ENCODE measurements at regions not wholly inside any gene's neighbourhood (a gene's known extent, or its start where the extent isn't known, plus 50 kb on each side); places are given as distances from the start of the nearest gene placed in this dataset.
"Not testable (repeated sequence)": the region's sequence is repeated elsewhere in the genome, so short reads cannot be mapped to it uniquely, and the experiment has no call there.

DNA sequence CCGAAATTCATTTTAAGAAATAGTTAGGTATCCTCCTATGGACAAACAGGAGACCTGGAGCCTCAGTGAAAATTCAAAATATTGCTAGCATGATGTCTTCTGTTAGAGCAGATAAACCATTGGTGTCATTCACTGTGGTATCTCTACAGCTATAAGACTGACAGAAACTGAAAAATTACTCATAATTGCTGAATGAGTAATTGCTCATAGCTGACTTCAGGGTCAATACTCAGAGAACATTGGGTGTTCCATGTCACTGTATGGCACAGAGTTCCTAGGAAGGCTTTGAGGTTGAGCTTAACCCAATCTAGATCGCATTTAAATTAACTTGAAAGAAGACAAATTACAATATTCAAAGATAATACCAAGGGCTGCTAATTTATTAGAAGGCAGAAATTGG lies 109.0 kb downstream of the HSFY2 start:
- CTCF ChIA-PET: no interaction called here
- no peak for DNase-seq (ENCODE audit: low read depth, low spot score)
- POLR2A ChIA-PET: no interaction called here
- TF ChIP-seq, protein P1, sequence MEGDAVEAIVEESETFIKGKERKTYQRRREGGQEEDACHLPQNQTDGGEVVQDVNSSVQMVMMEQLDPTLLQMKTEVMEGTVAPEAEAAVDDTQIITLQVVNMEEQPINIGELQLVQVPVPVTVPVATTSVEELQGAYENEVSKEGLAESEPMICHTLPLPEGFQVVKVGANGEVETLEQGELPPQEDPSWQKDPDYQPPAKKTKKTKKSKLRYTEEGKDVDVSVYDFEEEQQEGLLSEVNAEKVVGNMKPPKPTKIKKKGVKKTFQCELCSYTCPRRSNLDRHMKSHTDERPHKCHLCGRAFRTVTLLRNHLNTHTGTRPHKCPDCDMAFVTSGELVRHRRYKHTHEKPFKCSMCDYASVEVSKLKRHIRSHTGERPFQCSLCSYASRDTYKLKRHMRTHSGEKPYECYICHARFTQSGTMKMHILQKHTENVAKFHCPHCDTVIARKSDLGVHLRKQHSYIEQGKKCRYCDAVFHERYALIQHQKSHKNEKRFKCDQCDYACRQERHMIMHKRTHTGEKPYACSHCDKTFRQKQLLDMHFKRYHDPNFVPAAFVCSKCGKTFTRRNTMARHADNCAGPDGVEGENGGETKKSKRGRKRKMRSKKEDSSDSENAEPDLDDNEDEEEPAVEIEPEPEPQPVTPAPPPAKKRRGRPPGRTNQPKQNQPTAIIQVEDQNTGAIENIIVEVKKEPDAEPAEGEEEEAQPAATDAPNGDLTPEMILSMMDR (IDR thresholded peaks at IDR 0.05; ENCODE audit: low read depth, low read length): no peak
- Histone ChIP-seq H3K27ac (ENCODE audit: low read depth, low read length) (no peak overlapping the region), H3K27me3 (ENCODE audit: control insufficient read depth, insufficient read depth, low read length) (no peaks in the 10 kb centered on the region), H3K4me3 (ENCODE audit: low read depth, low read length) (no peak overlapping the region), H3K9me3 (ENCODE audit: control insufficient read depth, insufficient read depth, low read length) (no peaks in the 10 kb centered on the region)

DNA sequence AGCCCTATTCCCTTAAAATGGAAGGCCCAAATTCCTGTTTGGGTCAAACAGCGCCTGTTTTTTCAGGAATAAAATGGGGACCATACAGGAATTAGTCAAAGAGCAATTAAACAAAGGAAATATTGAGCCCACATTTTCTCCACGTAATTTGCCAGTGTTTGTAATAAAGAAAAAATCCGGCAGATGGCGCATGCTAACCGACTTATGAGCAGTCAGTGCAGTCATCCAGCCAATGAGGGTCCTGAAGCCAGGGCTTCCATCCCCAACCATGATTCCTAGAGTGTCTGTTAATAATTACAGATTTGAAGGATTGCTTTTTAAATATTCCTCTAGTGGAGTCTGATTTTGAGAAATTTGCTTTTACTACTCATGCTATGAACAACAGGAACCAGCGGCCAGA lies 103.7 kb downstream of the HSFY2 start:
- ChIA-PET POLR2A (no interaction called here), CTCF (no interaction called here)
- TF ChIP-seq, protein P1 (IDR thresholded peaks at IDR 0.05; ENCODE audit: low read depth, low read length): peak; percentile 42
- H3K27me3 ChIP-seq (ENCODE audit: control insufficient read depth, insufficient read depth, low read length): no peaks in the 10 kb centered on the region
- no peak overlapping the region for H3K27ac ChIP-seq (ENCODE audit: low read depth, low read length)
- H3K4me3 ChIP-seq (ENCODE audit: low read depth, low read length): no peak overlapping the region
- DNase-seq (ENCODE audit: low read depth, low spot score): no peak
- H3K9me3 ChIP-seq (ENCODE audit: control insufficient read depth, insufficient read depth, low read length): no peaks in the 10 kb centered on the region

DNA sequence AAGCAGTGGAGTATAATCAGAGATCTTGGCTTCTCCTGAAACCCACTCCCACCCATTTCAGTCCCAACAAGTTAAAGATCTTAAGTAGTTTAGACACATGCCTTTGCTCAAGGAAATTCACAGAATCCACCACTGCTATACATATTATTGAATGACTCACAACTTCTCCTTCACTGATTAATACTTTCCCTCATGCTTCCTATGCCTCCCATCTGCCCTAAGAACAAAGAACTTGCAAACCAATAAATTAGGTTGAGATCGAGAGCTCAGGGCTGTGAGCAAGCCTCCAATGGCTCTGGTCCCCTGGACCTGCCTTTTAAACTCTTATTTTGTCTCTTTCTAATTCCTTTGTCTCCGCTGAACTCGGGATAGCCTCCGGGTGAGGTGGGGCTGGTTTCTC lies 101.6 kb downstream of the HSFY2 start:
- CTCF ChIA-PET: no interaction called here
- DNase-seq (ENCODE audit: low read depth, low spot score): no peak
- no peaks in the 10 kb centered on the region for H3K9me3 ChIP-seq (ENCODE audit: control insufficient read depth, insufficient read depth, low read length)
- H3K27ac ChIP-seq (ENCODE audit: low read depth, low read length): no peak overlapping the region
- POLR2A ChIA-PET: no interaction called here
- no peak overlapping the region for H3K4me3 ChIP-seq (ENCODE audit: low read depth, low read length)
- H3K27me3 ChIP-seq (ENCODE audit: control insufficient read depth, insufficient read depth, low read length): no peaks in the 10 kb centered on the region
- TF ChIP-seq, protein P1 (IDR thresholded peaks at IDR 0.05; ENCODE audit: low read depth, low read length): no peak

DNA sequence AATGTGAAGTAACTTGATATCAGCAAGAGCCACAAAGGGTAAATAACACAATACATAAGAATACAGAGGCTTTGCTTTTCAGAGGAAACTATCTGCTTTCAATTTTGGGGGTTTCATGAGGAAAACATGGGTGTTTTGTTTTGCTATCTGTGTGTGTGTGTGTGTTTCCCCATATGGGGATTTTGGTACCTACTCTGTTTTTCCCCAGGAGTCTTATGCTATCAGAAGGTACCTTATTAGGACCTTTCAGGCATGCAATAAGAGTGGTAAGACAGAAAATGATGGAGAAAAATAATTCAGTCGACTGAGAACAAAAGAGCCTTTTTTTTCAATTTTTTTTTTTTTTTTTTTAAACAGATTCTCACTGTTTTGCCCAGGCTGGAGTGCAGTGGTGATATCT lies 87.5 kb downstream of the HSFY2 start:
- H3K27ac ChIP-seq (ENCODE audit: low read depth, low read length); H3K9me3 ChIP-seq (ENCODE audit: control insufficient read depth, insufficient read depth, low read length); H3K4me3 ChIP-seq (ENCODE audit: low read depth, low read length); CTCF ChIA-PET; POLR2A ChIA-PET; DNase-seq (ENCODE audit: low read depth, low spot score); H3K27me3 ChIP-seq (ENCODE audit: control insufficient read depth, insufficient read depth, low read length): not testable (repeated sequence)

DNA sequence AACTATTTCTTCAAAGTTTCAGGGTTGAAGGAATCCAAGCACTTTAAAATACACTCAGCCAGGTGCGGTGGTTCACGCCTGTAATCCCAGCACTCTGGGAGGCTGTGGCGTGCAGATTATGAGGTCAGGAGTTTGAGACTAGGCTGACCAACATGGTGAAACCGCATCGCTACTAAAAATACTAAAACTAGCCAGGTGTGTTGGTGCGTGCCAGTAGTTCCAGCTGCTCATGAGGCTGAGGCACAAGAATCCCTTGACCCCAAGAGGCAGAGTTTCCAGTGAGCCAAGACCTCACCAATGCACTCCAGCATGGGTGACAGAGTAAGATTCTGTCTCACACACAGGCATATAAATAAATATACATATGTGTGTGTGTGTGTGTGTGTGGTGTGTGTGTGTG lies 85.2 kb downstream of the HSFY2 start:
- H3K27ac ChIP-seq (ENCODE audit: low read depth, low read length); DNase-seq (ENCODE audit: low read depth, low spot score); POLR2A ChIA-PET; H3K27me3 ChIP-seq (ENCODE audit: control insufficient read depth, insufficient read depth, low read length); H3K4me3 ChIP-seq (ENCODE audit: low read depth, low read length); H3K9me3 ChIP-seq (ENCODE audit: control insufficient read depth, insufficient read depth, low read length); CTCF ChIA-PET: not testable (repeated sequence)

DNA sequence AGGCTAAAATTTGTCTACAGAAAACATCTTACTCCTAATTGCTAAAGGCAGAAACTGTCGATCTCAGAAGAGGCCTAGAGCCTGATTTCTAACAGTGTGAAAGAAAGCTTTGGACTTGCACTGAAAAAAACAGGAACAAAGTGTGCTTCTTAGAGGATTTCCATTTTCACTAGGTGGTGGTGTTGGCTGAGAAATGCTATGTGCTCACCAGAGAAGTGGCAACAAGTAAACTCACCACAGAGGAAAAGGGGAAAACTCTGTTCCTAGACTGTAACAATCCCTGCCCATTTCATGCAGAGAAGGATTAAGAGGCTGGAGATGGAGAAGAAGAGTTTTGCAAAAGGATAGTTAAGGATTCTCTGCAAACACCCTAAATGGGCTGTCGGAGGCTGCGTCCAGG lies 84.1 kb downstream of the HSFY2 start:
- H3K4me3 ChIP-seq (ENCODE audit: low read depth, low read length); CTCF ChIA-PET; H3K27ac ChIP-seq (ENCODE audit: low read depth, low read length); H3K27me3 ChIP-seq (ENCODE audit: control insufficient read depth, insufficient read depth, low read length); POLR2A ChIA-PET; H3K9me3 ChIP-seq (ENCODE audit: control insufficient read depth, insufficient read depth, low read length); DNase-seq (ENCODE audit: low read depth, low spot score): not testable (repeated sequence)

DNA sequence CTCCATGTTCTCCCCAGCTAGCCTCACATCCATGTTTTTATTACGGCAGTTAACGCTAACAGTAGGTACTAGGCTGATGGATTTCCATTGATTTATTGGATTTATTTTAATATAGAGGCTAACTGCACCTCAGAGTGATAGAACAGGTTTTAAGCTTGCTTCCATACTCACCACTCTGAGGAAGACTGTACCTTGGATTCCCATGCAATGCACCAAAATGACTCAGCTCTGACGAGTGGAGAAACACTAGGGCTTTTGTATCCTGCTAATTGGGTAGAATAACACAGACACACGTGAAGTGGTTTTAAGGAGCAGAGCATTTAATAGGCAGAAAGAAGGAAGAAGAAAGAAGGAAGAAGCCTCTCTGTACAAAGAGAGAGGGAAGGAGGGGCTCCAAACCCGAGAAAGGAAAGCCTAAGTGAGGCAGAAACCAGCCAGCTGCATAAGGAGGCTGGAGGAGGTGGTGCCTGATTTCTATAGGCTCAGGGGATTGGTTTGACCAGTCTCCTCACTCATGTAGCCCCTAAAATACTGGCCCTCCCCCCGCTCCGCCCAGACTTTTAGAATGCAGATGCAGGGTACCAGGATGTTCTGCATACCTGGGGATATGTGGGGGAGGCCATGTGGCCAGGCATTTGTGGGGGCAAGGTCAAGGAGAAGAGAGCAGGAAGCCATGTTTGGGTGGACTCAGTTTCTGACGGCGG lies 83.5 kb downstream of the HSFY2 start:
- DNase-seq (ENCODE audit: low read depth, low spot score); H3K9me3 ChIP-seq (ENCODE audit: control insufficient read depth, insufficient read depth, low read length); H3K4me3 ChIP-seq (ENCODE audit: low read depth, low read length); H3K27me3 ChIP-seq (ENCODE audit: control insufficient read depth, insufficient read depth, low read length); POLR2A ChIA-PET; H3K27ac ChIP-seq (ENCODE audit: low read depth, low read length); CTCF ChIA-PET: not testable (repeated sequence)

DNA sequence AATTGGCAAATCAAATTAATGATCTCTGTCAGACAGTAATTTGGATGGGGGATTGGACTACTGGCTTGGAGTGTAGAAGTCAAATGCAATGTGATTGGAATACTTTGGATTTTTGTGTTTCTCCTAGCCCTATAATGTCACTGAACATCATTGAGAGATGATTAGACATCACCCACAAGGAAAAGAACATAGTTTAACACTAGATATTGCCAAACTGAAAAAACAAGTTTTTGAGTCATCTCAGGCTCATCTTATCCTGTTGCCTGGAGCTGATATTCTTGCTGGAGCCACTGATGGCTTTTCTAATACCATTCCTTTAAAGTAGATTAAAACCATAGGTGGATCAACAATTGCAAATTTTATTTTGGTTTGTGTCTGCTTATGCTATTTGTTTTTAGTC lies 76.7 kb downstream of the HSFY2 start:
- H3K27ac ChIP-seq (ENCODE audit: low read depth, low read length); H3K9me3 ChIP-seq (ENCODE audit: control insufficient read depth, insufficient read depth, low read length); CTCF ChIA-PET; DNase-seq (ENCODE audit: low read depth, low spot score); POLR2A ChIA-PET; H3K27me3 ChIP-seq (ENCODE audit: control insufficient read depth, insufficient read depth, low read length); H3K4me3 ChIP-seq (ENCODE audit: low read depth, low read length): not testable (repeated sequence)

DNA sequence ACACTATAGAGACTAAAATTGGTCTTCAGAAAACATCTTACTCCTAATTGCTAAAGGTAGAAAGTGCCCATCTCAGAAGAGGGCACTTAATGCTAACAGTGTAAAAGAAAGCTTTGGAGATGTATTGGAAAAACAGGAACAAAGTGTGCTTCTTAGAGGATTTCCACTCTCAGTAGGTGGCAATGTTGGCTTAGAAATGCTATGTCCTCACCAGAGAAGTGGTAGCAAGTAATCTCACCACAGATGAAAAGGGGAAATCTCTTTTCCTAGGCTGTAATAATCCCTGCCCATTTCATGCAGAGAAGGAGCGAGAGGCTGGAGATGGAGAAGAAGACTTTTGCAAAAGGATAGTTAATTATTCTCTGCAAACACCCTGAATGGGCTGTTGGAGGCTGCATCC lies 69.3 kb downstream of the HSFY2 start:
- H3K9me3 ChIP-seq (ENCODE audit: control insufficient read depth, insufficient read depth, low read length); CTCF ChIA-PET; H3K4me3 ChIP-seq (ENCODE audit: low read depth, low read length); H3K27me3 ChIP-seq (ENCODE audit: control insufficient read depth, insufficient read depth, low read length); DNase-seq (ENCODE audit: low read depth, low spot score); H3K27ac ChIP-seq (ENCODE audit: low read depth, low read length); POLR2A ChIA-PET: not testable (repeated sequence)

DNA sequence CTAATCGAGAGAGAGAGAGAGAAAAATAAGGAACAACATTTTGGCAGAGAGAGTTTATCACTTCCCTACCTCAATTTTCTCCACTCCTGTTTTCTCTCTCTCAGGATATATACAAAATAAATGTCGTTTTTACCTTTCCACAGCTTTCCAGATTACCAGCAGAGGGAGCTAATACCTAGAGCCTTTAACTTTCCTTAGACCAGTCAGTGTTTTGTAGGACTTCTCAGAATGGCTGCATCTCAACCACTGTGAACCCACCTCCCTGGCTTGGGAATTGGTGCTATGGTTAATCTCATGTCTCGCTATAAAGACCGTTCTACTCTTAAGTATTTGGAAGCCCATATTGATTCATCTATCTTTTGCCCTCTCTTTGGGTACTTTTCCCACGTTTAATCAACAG lies 61.8 kb downstream of the HSFY2 start:
- CTCF ChIA-PET; H3K27me3 ChIP-seq (ENCODE audit: control insufficient read depth, insufficient read depth, low read length); H3K27ac ChIP-seq (ENCODE audit: low read depth, low read length); H3K4me3 ChIP-seq (ENCODE audit: low read depth, low read length); DNase-seq (ENCODE audit: low read depth, low spot score); POLR2A ChIA-PET; H3K9me3 ChIP-seq (ENCODE audit: control insufficient read depth, insufficient read depth, low read length): not testable (repeated sequence)
